ENCODE measurements at regions not wholly inside any gene's neighbourhood (a gene's known extent, or its start where the extent isn't known, plus 50 kb on each side); places are given as distances from the start of the nearest gene placed in this dataset.

DNA sequence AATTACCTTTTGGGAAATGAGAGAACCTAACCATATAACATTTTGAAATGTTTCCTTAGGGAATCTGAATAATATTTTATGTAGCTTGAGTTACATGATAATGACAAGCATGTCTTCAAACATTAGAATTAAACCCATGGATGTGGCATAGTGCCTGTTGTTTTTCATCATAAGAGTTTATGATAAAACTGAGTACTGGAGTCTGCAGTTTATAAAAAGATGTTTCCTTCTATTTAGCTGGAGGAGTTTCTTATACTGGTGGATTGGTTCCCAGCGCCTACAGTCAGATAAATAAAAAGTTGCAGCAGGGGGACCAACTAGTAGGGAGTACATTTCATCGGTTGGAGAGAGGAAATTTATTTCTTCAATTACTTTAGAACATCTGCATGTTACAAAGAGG is 70.1 kb upstream of the PCDH18 start:
- TF ChIP-seq, protein P1, sequence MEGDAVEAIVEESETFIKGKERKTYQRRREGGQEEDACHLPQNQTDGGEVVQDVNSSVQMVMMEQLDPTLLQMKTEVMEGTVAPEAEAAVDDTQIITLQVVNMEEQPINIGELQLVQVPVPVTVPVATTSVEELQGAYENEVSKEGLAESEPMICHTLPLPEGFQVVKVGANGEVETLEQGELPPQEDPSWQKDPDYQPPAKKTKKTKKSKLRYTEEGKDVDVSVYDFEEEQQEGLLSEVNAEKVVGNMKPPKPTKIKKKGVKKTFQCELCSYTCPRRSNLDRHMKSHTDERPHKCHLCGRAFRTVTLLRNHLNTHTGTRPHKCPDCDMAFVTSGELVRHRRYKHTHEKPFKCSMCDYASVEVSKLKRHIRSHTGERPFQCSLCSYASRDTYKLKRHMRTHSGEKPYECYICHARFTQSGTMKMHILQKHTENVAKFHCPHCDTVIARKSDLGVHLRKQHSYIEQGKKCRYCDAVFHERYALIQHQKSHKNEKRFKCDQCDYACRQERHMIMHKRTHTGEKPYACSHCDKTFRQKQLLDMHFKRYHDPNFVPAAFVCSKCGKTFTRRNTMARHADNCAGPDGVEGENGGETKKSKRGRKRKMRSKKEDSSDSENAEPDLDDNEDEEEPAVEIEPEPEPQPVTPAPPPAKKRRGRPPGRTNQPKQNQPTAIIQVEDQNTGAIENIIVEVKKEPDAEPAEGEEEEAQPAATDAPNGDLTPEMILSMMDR (IDR thresholded peaks at IDR 0.05; ENCODE audit: borderline replicate concordance, extremely low read depth, low read length, poor library complexity, severe bottlenecking), result no peak
- TF ChIP-seq EZH2 (IDR thresholded peaks at IDR 0.05; ENCODE audit: borderline replicate concordance, low read depth, low read length, severe bottlenecking), result no peak
